Mesenchymal stem cell (in vitro differentiated cells and primary cell): ENCODE measurements at regions not wholly inside any gene's neighbourhood (a gene's known extent, or its start where the extent isn't known, plus 50 kb on each side); places are given as distances from the start of the nearest gene placed in this dataset. TPM values are rescaled to one million over a fixed set of nuclear protein-coding genes. Genes with fewer than 3 reads are reported as not detected.

Source experiments
- small RNA-seq: library from polyadenylated mRNA; stranded (forward); fragments of <200 nt; extraction: miRNeasy Mini kit (QIAGEN cat#:217004); gene quantifications from one replicate; pipeline ENCODE3, GENCODE V24; 2013; ENCODE audit warnings: low read depth

Small RNA genes lying in the stretch of these regions (small RNA-seq; reads per million reads assigned to genes)
- gene MCRIP2P2 (not detected), gene RF00019 (not detected), gene RNU7-183P (not detected)
